HL-60 (cell line): ENCODE measurements at regions not wholly inside any gene's neighbourhood (a gene's known extent, or its start where the extent isn't known, plus 50 kb on each side); places are given as distances from the start of the nearest gene placed in this dataset.

Experiments
- GABPA ChIP-seq: IDR thresholded peaks from 2 replicates; pipeline ENCODE4 v1.6.1; 2012; ENCODE audit warnings: low read depth
- POLR2AphosphoS5 ChIP-seq: IDR thresholded peaks from 2 replicates; pipeline ENCODE4 v1.6.1; 2012; ENCODE audit warnings: low read depth
- SPI1 ChIP-seq: IDR thresholded peaks from 2 replicates; pipeline ENCODE4 v1.6.1; 2012; ENCODE audit warnings: low read depth, mild to moderate bottlenecking, borderline replicate concordance
- TF ChIP-seq, protein P1 (sequence below): IDR thresholded peaks from one replicate; pipeline ENCODE4 v1.5.1; 2011; ENCODE audit warnings: low read length, control low read depth, inconsistent platforms; ENCODE audit not compliant: insufficient read depth
- TF ChIP-seq, protein P2 (sequence below): IDR thresholded peaks from 2 replicates; pipeline ENCODE4 v1.6.1; 2012; ENCODE audit warnings: low read depth; ENCODE audit not compliant: insufficient replicate concordance

DNA sequence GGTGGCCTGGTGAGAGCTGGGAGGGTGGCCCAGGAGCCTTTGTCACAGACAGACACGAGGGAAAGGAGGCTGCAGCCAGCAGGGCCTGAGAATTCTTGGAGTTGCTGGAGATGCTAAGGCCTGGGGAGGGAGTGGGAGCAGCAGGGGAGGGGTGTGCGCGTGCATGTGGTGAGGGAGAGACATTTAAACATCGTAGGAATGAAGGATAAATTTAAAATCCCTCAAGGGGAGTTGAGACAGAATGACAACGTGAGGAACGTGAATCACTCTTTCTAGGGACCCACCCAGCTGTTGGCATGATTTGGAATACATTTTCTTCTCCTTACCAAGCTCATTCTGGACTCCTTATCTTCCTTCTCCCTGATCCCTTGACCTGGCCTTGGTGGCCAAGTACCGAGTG is 73.3 kb upstream of the CACNA1E start:
- TF ChIP-seq, protein P1, sequence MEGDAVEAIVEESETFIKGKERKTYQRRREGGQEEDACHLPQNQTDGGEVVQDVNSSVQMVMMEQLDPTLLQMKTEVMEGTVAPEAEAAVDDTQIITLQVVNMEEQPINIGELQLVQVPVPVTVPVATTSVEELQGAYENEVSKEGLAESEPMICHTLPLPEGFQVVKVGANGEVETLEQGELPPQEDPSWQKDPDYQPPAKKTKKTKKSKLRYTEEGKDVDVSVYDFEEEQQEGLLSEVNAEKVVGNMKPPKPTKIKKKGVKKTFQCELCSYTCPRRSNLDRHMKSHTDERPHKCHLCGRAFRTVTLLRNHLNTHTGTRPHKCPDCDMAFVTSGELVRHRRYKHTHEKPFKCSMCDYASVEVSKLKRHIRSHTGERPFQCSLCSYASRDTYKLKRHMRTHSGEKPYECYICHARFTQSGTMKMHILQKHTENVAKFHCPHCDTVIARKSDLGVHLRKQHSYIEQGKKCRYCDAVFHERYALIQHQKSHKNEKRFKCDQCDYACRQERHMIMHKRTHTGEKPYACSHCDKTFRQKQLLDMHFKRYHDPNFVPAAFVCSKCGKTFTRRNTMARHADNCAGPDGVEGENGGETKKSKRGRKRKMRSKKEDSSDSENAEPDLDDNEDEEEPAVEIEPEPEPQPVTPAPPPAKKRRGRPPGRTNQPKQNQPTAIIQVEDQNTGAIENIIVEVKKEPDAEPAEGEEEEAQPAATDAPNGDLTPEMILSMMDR: no peak
- TF ChIP-seq, protein P2, sequence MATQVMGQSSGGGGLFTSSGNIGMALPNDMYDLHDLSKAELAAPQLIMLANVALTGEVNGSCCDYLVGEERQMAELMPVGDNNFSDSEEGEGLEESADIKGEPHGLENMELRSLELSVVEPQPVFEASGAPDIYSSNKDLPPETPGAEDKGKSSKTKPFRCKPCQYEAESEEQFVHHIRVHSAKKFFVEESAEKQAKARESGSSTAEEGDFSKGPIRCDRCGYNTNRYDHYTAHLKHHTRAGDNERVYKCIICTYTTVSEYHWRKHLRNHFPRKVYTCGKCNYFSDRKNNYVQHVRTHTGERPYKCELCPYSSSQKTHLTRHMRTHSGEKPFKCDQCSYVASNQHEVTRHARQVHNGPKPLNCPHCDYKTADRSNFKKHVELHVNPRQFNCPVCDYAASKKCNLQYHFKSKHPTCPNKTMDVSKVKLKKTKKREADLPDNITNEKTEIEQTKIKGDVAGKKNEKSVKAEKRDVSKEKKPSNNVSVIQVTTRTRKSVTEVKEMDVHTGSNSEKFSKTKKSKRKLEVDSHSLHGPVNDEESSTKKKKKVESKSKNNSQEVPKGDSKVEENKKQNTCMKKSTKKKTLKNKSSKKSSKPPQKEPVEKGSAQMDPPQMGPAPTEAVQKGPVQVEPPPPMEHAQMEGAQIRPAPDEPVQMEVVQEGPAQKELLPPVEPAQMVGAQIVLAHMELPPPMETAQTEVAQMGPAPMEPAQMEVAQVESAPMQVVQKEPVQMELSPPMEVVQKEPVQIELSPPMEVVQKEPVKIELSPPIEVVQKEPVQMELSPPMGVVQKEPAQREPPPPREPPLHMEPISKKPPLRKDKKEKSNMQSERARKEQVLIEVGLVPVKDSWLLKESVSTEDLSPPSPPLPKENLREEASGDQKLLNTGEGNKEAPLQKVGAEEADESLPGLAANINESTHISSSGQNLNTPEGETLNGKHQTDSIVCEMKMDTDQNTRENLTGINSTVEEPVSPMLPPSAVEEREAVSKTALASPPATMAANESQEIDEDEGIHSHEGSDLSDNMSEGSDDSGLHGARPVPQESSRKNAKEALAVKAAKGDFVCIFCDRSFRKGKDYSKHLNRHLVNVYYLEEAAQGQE: no peak
- TF ChIP-seq POLR2AphosphoS5 (no peak), GABPA (no peak), SPI1 (no peak)
